HepG2 (cell line): ENCODE measurements at regions not wholly inside any gene's neighbourhood (a gene's known extent, or its start where the extent isn't known, plus 50 kb on each side); places are given as distances from the start of the nearest gene placed in this dataset.

Experiments used
- AFF4 ChIP-seq: sonication (generic); formaldehyde crosslinking; IDR thresholded peaks from 2 replicates; pipeline ENCODE4 v1.4.0; 2020; ENCODE audit warnings: missing genetic modification reagents
- CTCF ChIP-seq: sonication (generic); formaldehyde crosslinking; IDR thresholded peaks from 2 replicates; pipeline ENCODE4 v1.5.0; 2020; ENCODE audit warnings: mild to moderate bottlenecking, missing genetic modification reagents, moderate library complexity
- E2F1 ChIP-seq: sonication (generic); formaldehyde crosslinking; IDR thresholded peaks from 2 replicates; pipeline ENCODE4 v1.5.0; 2020; ENCODE audit warnings: missing genetic modification reagents
- FUBP1 ChIP-seq: sonication (generic); formaldehyde crosslinking; IDR thresholded peaks from 2 replicates; pipeline ENCODE4 v1.5.1; 2020; ENCODE audit warnings: missing genetic modification reagents, mild to moderate bottlenecking, borderline replicate concordance
- GPBP1L1 ChIP-seq: sonication (generic); formaldehyde crosslinking; IDR thresholded peaks from 2 replicates; pipeline ENCODE4 v1.5.0; 2020; ENCODE audit warnings: mild to moderate bottlenecking, missing genetic modification reagents
- MAFF ChIP-seq: IDR thresholded peaks from 2 replicates; pipeline ENCODE4 v1.6.1; 2011; ENCODE audit warnings: low read depth, low read length, improper control_type of control experiment
- NCOR1 ChIP-seq: fragments of 200-600 bp; sonication (generic); IDR thresholded peaks from 2 replicates; pipeline ENCODE4 v1.7.0; 2017; ENCODE audit warnings: antibody characterized with exemption, low read length, borderline replicate concordance
- PHF8 ChIP-seq: sonication (generic); formaldehyde crosslinking; IDR thresholded peaks from 2 replicates; pipeline ENCODE4 v1.5.0; 2020; ENCODE audit warnings: missing genetic modification reagents
- RAD51 ChIP-seq: fragments of 450-650 bp; IDR thresholded peaks from 2 replicates; pipeline ENCODE4 v1.6.1; 2016; ENCODE audit warnings: borderline replicate concordance
- SETDB1 ChIP-seq: sonication (generic); formaldehyde crosslinking; IDR thresholded peaks from 2 replicates; pipeline ENCODE4 v1.5.1; 2020; ENCODE audit warnings: missing genetic modification reagents, mild to moderate bottlenecking, borderline replicate concordance

- TF ChIP-seq CTCF (no peak), NCOR1 (no peak), RAD51 (no peak), GPBP1L1 (CRISPR knock-in tag) (no peak), AFF4 (CRISPR knock-in tag) (no peak), MAFF (no peak), FUBP1 (no peak), E2F1 (CRISPR knock-in tag) (no peak), PHF8 (no peak), SETDB1 (CRISPR knock-in tag) (no peak)
Observed at GRCh38 chr9:68599826-68600225, 59.1 kb upstream of the TMEM252 start.
